Stimulated activated naive CD8-positive, alpha-beta T cell treated with anti-CD3 and anti-CD28 coated beads, Interleukin-15, amount 100 ng/mL, for 72 hours (primary cell): ENCODE measurements at regions not wholly inside any gene's neighbourhood (a gene's known extent, or its start where the extent isn't known, plus 50 kb on each side); places are given as distances from the start of the nearest gene placed in this dataset.
"Not testable (repeated sequence)": the region's sequence is repeated elsewhere in the genome, so short reads cannot be mapped to it uniquely, and the experiment has no call there.

Source experiments
- ATAC-seq: fragments of 150-1000 bp; cut with Tn5 transposase; 2 replicates; pipeline ENCODE4 v1.10.0; 2021; ENCODE audit warnings: mild to moderate bottlenecking, moderate library complexity
- DNase-seq, 2 donors: peaks; one replicate each; pipeline ENCODE4 v3.0.0; 2021 to 2022
- H3K27ac Mint-ChIP-seq, 2 donors: one replicate each; pipeline ENCODE4 v1.8.0; 2022; ENCODE audit warnings: mild to moderate bottlenecking in 2 of 2, mixed read lengths in 2 of 2, moderate library complexity in 2 of 2
- H3K27me3 Mint-ChIP-seq: one replicate; pipeline ENCODE4 v1.8.0; 2022; ENCODE audit warnings: mixed read lengths
- H3K4me1 Mint-ChIP-seq: one replicate; pipeline ENCODE4 v1.8.0; 2022; ENCODE audit warnings: mild to moderate bottlenecking, mixed read lengths
- H3K4me3 Mint-ChIP-seq, 2 donors: one replicate each; pipeline ENCODE4 v1.8.0; 2022; ENCODE audit warnings: mild to moderate bottlenecking in 2 of 2, mixed read lengths in 2 of 2, moderate library complexity in 1 of 2
- H3K9me3 Mint-ChIP-seq, 2 donors: one replicate each; pipeline ENCODE4 v1.8.0; 2022; ENCODE audit warnings: mixed read lengths in 2 of 2

GRCh38 chr10:121369616-121370015, 228.6 kb downstream of the FGFR2 start:
- Mint-ChIP-seq H3K27me3 (no peaks in the 10 kb centered on the region), H3K4me1 (no peaks in the 10 kb centered on the region), H3K9me3 (peaks cover 0 to 7% of the 10 kb centered on the region in 2 donors), H3K27ac (no peak overlapping the region), H3K4me3 (no peak overlapping the region)
- DNase-seq (no peak), ATAC-seq (no peak)

DNA sequence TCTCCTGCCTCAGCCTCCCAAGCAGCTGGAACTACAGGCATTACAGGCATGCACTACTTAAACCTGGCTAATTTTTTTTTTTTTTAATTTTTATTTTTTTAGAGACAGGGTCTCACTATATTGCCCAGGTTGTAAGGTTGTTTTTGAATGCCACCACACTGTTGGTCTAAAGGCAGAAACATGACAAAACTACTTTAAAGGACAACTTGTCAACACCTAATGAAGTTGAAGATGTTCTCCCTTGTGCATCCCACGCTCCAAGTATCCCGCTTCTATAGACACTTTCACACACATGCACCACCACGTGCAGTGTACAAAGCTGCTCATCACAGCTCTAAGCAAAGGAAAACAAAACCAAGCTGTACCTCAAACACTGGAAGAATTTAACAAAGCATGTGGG, 226.4 kb downstream of the FGFR2 start:
- ATAC-seq = no peak
- H3K27ac Mint-ChIP-seq = no peak overlapping the region
- no peaks in the 10 kb centered on the region for H3K27me3 Mint-ChIP-seq
- H3K4me1 Mint-ChIP-seq = no peaks in the 10 kb centered on the region
- H3K9me3 Mint-ChIP-seq = peaks cover 0 to 7% of the 10 kb centered on the region in 2 donors
- DNase-seq = no peak
- H3K4me3 Mint-ChIP-seq = no peak overlapping the region

GRCh38 chr10:121373411-121373810, 224.8 kb downstream of the FGFR2 start:
- H3K4me1 Mint-ChIP-seq = no peaks in the 10 kb centered on the region
- no peak overlapping the region for H3K27ac Mint-ChIP-seq
- ATAC-seq = no peak

GRCh38 chr10:121374121-121374520, 224.1 kb downstream of the FGFR2 start:
- ATAC-seq (no peak), DNase-seq (no peak)
- Mint-ChIP-seq H3K4me1 (no peaks in the 10 kb centered on the region), H3K9me3 (peaks cover 0 to 15% of the 10 kb centered on the region in 2 donors), H3K4me3 (no peak overlapping the region), H3K27ac (no peak overlapping the region), H3K27me3 (peaks cover 10% of the 10 kb centered on the region)

More at GRCh38 chr10:121373411-121373810, 224.8 kb downstream of the FGFR2 start:
- Mint-ChIP-seq H3K27me3 (peaks cover 10% of the 10 kb centered on the region), H3K9me3 (peaks cover 0 to 15% of the 10 kb centered on the region in 2 donors), H3K4me3 (no peak overlapping the region)
- DNase-seq = no peak

- DNase-seq = no peak
- H3K4me3 Mint-ChIP-seq = no peak overlapping the region
- peaks cover 10% of the 10 kb centered on the region for H3K27me3 Mint-ChIP-seq
- H3K27ac Mint-ChIP-seq = no peak overlapping the region
- no peaks in the 10 kb centered on the region for H3K4me1 Mint-ChIP-seq
- no peak for ATAC-seq
- H3K9me3 Mint-ChIP-seq = peaks cover 0 to 21% of the 10 kb centered on the region in 2 donors
These were observed 223.1 kb downstream of the FGFR2 start for GRCh38 chr10:121375172-121375571.

DNA sequence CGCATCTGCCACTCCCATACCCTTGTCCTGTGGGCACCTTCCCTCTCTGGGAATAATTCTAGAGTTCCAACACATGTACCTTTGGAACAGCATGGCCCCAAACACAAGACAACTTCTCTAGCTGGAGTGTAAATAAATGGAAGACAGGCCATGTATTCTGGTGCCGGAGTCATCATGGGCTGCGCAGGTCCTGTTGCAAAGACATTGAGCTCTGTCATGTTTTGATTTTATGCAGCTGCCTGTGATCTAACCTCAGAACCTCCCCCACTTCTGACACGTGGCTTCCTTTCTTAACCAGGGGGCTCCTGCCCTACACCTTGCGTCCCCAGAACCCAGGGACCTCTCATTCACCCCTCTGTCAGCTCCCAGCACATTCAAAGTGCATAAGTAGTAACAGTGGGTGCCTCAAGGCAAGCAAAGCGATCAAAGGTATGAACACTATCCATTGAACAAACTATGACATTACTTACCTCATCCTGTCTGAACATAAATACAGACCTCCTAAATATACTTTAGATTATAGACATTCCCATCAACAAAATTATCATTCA, 219.9 kb downstream of the FGFR2 start:
- no peaks in the 10 kb centered on the region for H3K4me1 Mint-ChIP-seq
- no peak for DNase-seq
- no peak overlapping the region for H3K27ac Mint-ChIP-seq
- H3K27me3 Mint-ChIP-seq = peaks cover 10% of the 10 kb centered on the region
- no peak for ATAC-seq
- H3K9me3 Mint-ChIP-seq = peaks cover 5 to 29% of the 10 kb centered on the region in 2 donors
- H3K4me3 Mint-ChIP-seq = no peak overlapping the region

DNA sequence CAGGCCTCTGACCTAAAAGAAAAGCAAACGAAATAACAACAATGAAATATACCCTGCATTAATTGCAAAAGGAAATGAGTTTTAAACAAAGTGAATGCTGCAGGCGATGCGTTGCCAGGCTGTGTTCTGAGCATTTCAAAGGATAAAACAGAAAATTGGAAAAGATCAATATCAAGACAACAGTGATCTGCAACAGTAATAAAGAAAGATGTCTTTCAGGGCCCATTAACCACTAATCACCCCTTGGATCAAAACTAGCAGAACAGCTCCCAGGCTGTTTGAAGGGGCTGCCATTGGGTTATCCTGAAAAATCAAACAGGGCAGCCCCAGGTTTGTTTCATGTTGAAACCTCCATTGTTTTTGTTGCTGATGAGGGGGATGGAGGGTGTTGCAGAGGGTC, 219.2 kb downstream of the FGFR2 start:
- ATAC-seq (no peak), DNase-seq (no peak)
- H3K4me1 Mint-ChIP-seq = no peaks in the 10 kb centered on the region
- H3K9me3 Mint-ChIP-seq = peaks cover 5 to 25% of the 10 kb centered on the region in 2 donors
- H3K27me3 Mint-ChIP-seq = peaks cover 10% of the 10 kb centered on the region
- no peak overlapping the region for H3K27ac Mint-ChIP-seq
- H3K4me3 Mint-ChIP-seq = no peak overlapping the region

- no peak for ATAC-seq
- DNase-seq = no peak
- Mint-ChIP-seq H3K27me3 (peaks cover 10% of the 10 kb centered on the region), H3K4me3 (no peak overlapping the region), H3K27ac (no peak overlapping the region), H3K4me1 (no peaks in the 10 kb centered on the region), H3K9me3 (peaks cover 5 to 22% of the 10 kb centered on the region in 2 donors)
These were observed 218.0 kb downstream of the FGFR2 start for GRCh38 chr10:121380211-121380610.

DNA sequence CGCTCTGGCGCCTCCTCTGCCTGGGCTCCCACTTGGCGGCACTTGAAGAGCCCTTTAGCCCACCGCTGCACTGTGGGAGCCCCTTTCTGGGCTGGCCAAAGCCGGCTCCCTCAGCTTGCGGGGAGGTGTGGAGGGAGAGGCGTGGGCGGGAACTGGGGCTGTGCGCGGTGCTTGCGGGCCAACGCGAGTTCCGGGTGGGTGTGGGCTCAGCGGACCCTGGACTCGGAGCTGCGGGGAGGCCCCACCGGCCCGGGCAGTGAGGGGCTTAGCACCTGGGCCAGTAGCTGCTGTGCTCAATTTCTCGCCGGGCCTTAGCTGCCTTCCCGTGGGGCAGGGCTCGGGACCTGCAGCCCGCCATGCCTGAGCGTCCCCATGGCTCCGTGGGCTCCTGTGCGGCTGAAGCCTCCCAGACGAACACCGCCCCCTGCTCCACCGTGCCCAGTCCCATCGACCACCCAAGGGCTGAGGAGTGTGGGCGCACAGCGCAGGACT, 216.2 kb downstream of the FGFR2 start:
- H3K4me1 Mint-ChIP-seq, ATAC-seq, H3K27ac Mint-ChIP-seq, DNase-seq, H3K4me3 Mint-ChIP-seq: not testable (repeated sequence)
- peaks cover 5 to 22% of the 10 kb centered on the region in 2 donors for H3K9me3 Mint-ChIP-seq
- peaks cover 10% of the 10 kb centered on the region for H3K27me3 Mint-ChIP-seq

- Mint-ChIP-seq H3K27me3 (no peaks in the 10 kb centered on the region), H3K9me3 (peaks cover 5 to 9% of the 10 kb centered on the region in 2 donors), H3K4me1 (no peaks in the 10 kb centered on the region), H3K4me3 (no peak overlapping the region), H3K27ac (no peak overlapping the region)
- DNase-seq = no peak
- ATAC-seq = no peak
These were observed 213.1 kb downstream of the FGFR2 start for GRCh38 chr10:121385136-121385535.

- H3K4me3 Mint-ChIP-seq = no peak overlapping the region
- no peak overlapping the region for H3K27ac Mint-ChIP-seq
- peaks cover 9% of the 10 kb centered on the region for H3K27me3 Mint-ChIP-seq
- DNase-seq (no peak), ATAC-seq (no peak)
- H3K4me1 Mint-ChIP-seq = no peaks in the 10 kb centered on the region
- H3K9me3 Mint-ChIP-seq = no peaks in the 10 kb centered on the region
These were observed 205.6 kb downstream of the FGFR2 start for GRCh38 chr10:121392657-121393056.

- Mint-ChIP-seq H3K27ac (no peak overlapping the region), H3K9me3 (no peaks in the 10 kb centered on the region), H3K4me3 (no peak overlapping the region), H3K27me3 (peaks cover 9% of the 10 kb centered on the region), H3K4me1 (no peaks in the 10 kb centered on the region)
- ATAC-seq (no peak), DNase-seq (no peak)
These were observed 204.7 kb downstream of the FGFR2 start for GRCh38 chr10:121393522-121393921.

DNA sequence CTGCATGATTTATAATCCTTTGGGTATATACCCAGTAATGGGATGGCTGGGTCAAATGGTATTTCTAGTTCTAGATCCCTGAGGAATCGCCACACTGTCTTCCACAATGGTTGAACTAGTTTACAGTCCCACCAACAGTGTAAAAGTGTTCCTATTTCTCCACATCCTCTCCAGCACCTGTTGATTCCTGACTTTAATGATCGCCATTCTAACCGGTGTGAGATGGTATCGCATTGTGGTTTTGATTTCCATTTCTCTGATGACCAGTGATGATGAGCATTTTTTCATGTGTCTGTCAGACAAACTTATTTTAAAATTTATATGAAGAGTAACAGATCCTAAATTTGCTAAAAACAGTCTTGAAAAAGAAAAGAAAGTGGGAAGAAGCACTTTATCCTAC, 197.7 kb downstream of the FGFR2 start:
- H3K27ac Mint-ChIP-seq, ATAC-seq, H3K4me1 Mint-ChIP-seq, DNase-seq, H3K27me3 Mint-ChIP-seq, H3K4me3 Mint-ChIP-seq, H3K9me3 Mint-ChIP-seq: not testable (repeated sequence)

- no peaks in the 10 kb centered on the region for H3K27me3 Mint-ChIP-seq
- DNase-seq = no peak
- H3K9me3 Mint-ChIP-seq = no peaks in the 10 kb centered on the region
- no peak overlapping the region for H3K27ac Mint-ChIP-seq
- H3K4me3 Mint-ChIP-seq = no peak overlapping the region
- H3K4me1 Mint-ChIP-seq = no peaks in the 10 kb centered on the region
- ATAC-seq = no peak
These were observed 194.7 kb downstream of the FGFR2 start for GRCh38 chr10:121403527-121403926.

- H3K27ac Mint-ChIP-seq = no peak overlapping the region
- H3K4me1 Mint-ChIP-seq = no peaks in the 10 kb centered on the region
- H3K4me3 Mint-ChIP-seq = no peak overlapping the region
- ATAC-seq (no peak), DNase-seq (no peak)
- H3K27me3 Mint-ChIP-seq = no peaks in the 10 kb centered on the region
- H3K9me3 Mint-ChIP-seq = no peaks in the 10 kb centered on the region
These were observed 193.6 kb downstream of the FGFR2 start for GRCh38 chr10:121404611-121405010.

- H3K27me3 Mint-ChIP-seq = no peaks in the 10 kb centered on the region
- H3K27ac Mint-ChIP-seq = no peak overlapping the region
- no peaks in the 10 kb centered on the region for H3K4me1 Mint-ChIP-seq
- DNase-seq = no peak
- H3K9me3 Mint-ChIP-seq = no peaks in the 10 kb centered on the region
- no peak overlapping the region for H3K4me3 Mint-ChIP-seq
- no peak for ATAC-seq
These were observed 193.1 kb downstream of the FGFR2 start for GRCh38 chr10:121405096-121405495.

DNA sequence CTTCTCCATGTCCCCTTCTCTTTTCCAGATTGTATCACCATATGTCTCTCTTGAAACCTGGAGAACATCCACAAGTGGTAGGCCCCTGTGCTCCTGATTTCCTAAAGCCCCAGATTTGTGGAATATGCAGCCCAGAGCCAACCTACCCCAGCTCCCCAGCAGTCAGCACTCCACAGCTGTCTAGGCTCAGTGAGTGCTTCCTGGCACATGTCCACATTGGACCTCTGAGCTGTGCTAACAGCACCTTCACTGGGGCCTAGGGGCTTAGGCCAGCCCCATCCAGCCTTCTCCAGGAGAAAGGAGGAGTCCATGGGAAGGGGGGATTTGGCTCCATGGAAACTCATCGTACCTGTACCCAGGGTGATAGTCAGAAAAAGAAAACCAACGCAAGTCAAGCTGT, 192.7 kb downstream of the FGFR2 start:
- no peaks in the 10 kb centered on the region for H3K9me3 Mint-ChIP-seq
- H3K4me1 Mint-ChIP-seq = no peaks in the 10 kb centered on the region
- no peak for DNase-seq
- no peak overlapping the region for H3K27ac Mint-ChIP-seq
- no peak overlapping the region for H3K4me3 Mint-ChIP-seq
- ATAC-seq = no peak
- no peaks in the 10 kb centered on the region for H3K27me3 Mint-ChIP-seq
